ENCODE measurements at regions not wholly inside any gene's neighbourhood (a gene's known extent, or its start where the extent isn't known, plus 50 kb on each side); places are given as distances from the start of the nearest gene placed in this dataset.
A peak's percentile ranks its signal among the peaks of the same experiment; 100 is the strongest.

GRCh38 chr4:126405369-126405982 is 1090.7 kb downstream of the FAT4 start:
- TF ChIP-seq CTCF (IDR thresholded peaks at IDR 0.05) (peak in 2 of 4 experiments; percentile 7 to 32), POLR2A (IDR thresholded peaks at IDR 0.05) (no peak), POLR2AphosphoS5 (IDR thresholded peaks at IDR 0.05) (no peak)
